Muscle of leg (tissue), 3 donors: ENCODE measurements at regions not wholly inside any gene's neighbourhood (a gene's known extent, or its start where the extent isn't known, plus 50 kb on each side); places are given as distances from the start of the nearest gene placed in this dataset.

Experiments used
- DNase-seq: peaks from one replicate; pipeline ENCODE4 v3.0.0; 2013
- H3K27ac ChIP-seq: one replicate; pipeline ENCODE4 v1.5.1; 2013; ENCODE audit warnings: mild to moderate bottlenecking, low read length, control low read depth
- H3K27me3 ChIP-seq: one replicate; pipeline ENCODE4 v1.6.1; 2013; ENCODE audit warnings: low read length; ENCODE audit not compliant: control insufficient read depth, insufficient read depth
- H3K36me3 ChIP-seq: one replicate; pipeline ENCODE4 v1.6.1; 2013; ENCODE audit warnings: low read length; ENCODE audit not compliant: control insufficient read depth, insufficient read depth
- H3K4me1 ChIP-seq: one replicate; pipeline ENCODE4 v1.6.1; 2013; ENCODE audit warnings: low read length; ENCODE audit not compliant: control insufficient read depth, insufficient read depth
- H3K4me3 ChIP-seq: one replicate; pipeline ENCODE4 v1.5.1; 2013; ENCODE audit warnings: low read length, control low read depth
- H3K9me3 ChIP-seq: replicated peaks from 2 replicates; pipeline ENCODE4 v1.6.1; 2013; ENCODE audit warnings: low read depth, low read length; ENCODE audit not compliant: control insufficient read depth
- WGBS: methylation state at CpG from one replicate; pipeline ENCODE4 v1.1.5; 2013; ENCODE audit warnings: missing lambda C conversion rate; ENCODE audit not compliant: insufficient coverage; 5-methylcytosine and 5-hydroxymethylcytosine counted together

DNA sequence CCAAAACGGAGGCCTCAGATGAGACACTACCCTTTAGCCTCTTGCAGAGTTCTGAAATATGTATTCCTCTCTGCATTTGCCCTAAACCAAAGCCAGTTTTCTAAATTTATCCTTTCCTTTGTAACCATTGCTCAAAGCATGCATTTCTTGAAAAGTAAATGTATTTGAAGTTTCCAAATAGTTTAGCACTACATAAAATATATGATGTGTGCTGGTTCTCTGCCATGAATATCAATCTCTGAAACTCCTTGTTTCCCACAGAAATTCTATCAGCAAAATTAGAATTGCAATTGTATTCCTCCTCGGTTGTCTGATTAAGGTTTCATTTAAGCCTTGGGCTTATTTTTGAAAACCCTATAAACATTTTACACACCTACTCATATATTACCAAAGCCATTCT lies 137.1 kb upstream of the SYT6 start:
- Histone ChIP-seq H3K27me3 (no peaks in the 10 kb centered on the region), H3K36me3 (no peaks in the 10 kb centered on the region), H3K9me3 (no peaks in the 10 kb centered on the region), H3K4me1 (no peaks in the 10 kb centered on the region), H3K4me3 (no peak overlapping the region), H3K27ac (no peak overlapping the region)
- WGBS = no CpG with 5 or more reads among the region's 2 CpGs
- DNase-seq = no peak

DNA sequence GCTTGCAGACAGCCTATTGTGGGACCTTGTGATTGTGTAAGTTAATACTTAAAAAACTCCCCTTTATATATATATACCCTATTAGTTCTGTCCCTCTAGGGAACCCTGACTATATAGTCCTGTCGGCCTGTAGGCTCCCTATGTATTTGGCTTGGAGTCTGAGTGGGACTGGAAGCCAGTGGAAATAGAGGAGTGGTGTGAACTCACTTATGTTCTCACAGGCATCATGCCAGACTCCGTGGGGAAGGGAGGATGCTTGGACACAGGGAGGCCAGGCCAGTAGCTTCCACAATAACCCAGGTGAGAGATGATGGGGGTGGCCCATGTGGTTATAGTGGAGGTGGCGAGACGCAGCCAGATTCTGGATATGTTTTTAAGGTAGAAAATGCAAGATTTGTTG lies 136.7 kb upstream of the SYT6 start:
- Histone ChIP-seq H3K4me3 (no peak overlapping the region), H3K9me3 (no peaks in the 10 kb centered on the region), H3K4me1 (no peaks in the 10 kb centered on the region), H3K27ac (no peak overlapping the region), H3K36me3 (no peaks in the 10 kb centered on the region), H3K27me3 (no peaks in the 10 kb centered on the region)
- 44% methylated on average over 2 of the region's 4 CpGs for WGBS
- peak; percentile 29 for DNase-seq

DNA sequence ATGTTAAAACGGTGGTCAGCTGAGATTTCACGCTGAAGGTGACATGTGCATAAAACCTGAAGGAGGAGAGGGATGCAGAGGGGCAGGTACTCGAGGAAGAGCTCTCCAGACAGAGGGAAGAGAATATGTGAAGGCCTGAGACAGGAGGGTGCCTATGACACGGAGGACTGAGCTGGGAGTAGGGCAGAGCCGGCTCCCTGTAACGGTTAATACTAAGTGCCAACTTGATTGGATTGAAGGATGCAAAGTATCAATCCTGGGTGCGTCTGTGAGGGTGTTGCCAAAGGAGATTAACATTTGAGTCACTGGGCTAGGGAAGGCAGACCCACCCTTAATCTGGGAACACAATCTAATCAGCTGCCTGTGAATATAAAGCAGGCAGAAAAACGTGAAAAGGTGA lies 136.2 kb upstream of the SYT6 start:
- Histone ChIP-seq H3K4me3 (no peak overlapping the region), H3K4me1 (no peaks in the 10 kb centered on the region), H3K36me3 (no peaks in the 10 kb centered on the region), H3K27ac (no peak overlapping the region), H3K9me3 (no peaks in the 10 kb centered on the region), H3K27me3 (no peaks in the 10 kb centered on the region)
- 51% methylated on average over 7 of the region's 8 CpGs for WGBS
- DNase-seq = no peak

DNA sequence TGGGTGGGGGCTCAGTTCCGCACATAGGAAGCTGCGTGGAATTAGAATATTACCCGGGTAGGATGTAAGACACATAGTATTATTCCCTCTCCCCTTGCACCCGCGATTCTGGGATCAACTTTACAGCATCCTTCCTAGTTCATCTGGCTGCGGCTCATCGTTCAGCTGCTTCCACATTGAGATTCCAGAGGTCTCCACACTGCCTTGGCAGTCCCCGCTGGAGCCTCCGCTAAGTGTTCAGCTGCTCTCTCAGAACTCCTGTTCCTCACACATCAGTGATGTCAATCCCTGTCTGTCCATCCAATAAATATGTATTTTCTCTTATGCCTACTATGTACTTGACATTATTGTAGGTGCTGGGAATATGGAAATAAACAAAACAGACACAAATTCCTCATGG lies 135.6 kb upstream of the SYT6 start:
- Histone ChIP-seq H3K36me3 (no peaks in the 10 kb centered on the region), H3K27me3 (no peaks in the 10 kb centered on the region), H3K9me3 (no peaks in the 10 kb centered on the region), H3K27ac (no peak overlapping the region), H3K4me1 (no peaks in the 10 kb centered on the region), H3K4me3 (no peak overlapping the region)
- WGBS = 42% methylated on average over 5 of the region's 9 CpGs
- DNase-seq = peak; percentile 61

DNA sequence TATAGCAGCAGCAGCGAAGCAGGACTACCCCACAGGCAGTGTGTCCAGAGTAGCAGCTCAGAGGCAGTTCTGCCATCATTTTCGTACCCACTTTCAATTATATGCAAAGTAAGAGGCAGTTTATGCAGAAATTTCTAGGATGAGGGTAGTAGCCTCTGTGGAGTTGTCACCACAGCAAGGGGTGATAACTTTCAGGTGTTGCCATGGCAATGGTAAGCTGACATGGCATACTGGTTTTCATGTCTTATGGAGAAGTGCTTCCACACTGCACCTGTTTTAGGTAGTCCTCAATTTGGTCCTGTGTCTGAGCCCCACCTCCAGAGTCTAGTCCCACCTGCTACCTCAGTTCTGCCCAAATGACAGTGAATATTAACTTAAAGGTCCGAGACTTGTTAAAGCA lies 133.3 kb upstream of the SYT6 start:
- Histone ChIP-seq H3K4me1 (no peaks in the 10 kb centered on the region), H3K9me3 (no peaks in the 10 kb centered on the region), H3K4me3 (no peak overlapping the region), H3K36me3 (no peaks in the 10 kb centered on the region), H3K27ac (no peak overlapping the region), H3K27me3 (no peaks in the 10 kb centered on the region)
- WGBS = no CpG with 5 or more reads among the region's 3 CpGs
- DNase-seq = no peak

DNA sequence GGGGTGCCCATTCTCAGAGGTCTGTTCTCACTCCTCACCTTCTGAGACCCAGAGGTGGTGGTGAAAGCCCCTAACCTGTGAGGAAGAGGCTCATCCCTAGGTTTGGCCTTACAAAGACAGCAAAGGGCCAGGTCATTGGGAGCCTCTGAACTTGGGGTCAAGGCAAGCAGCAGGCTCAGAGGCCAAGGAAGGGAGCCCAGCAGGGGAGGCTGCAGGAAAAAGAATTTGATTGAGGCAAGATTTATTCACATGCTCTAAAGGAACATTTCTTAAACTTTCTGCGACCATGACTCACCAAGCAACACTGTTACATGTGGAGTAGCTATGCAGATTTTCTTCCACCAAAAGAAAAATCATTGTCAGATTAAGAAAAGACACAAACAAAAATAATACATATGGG lies 132.5 kb upstream of the SYT6 start:
- Histone ChIP-seq H3K27me3 (no peaks in the 10 kb centered on the region), H3K9me3 (no peaks in the 10 kb centered on the region), H3K36me3 (no peaks in the 10 kb centered on the region), H3K27ac (no peak overlapping the region), H3K4me3 (no peak overlapping the region), H3K4me1 (no peaks in the 10 kb centered on the region)
- no peak for DNase-seq
- no CpG with 5 or more reads among the region's 1 CpG for WGBS

DNA sequence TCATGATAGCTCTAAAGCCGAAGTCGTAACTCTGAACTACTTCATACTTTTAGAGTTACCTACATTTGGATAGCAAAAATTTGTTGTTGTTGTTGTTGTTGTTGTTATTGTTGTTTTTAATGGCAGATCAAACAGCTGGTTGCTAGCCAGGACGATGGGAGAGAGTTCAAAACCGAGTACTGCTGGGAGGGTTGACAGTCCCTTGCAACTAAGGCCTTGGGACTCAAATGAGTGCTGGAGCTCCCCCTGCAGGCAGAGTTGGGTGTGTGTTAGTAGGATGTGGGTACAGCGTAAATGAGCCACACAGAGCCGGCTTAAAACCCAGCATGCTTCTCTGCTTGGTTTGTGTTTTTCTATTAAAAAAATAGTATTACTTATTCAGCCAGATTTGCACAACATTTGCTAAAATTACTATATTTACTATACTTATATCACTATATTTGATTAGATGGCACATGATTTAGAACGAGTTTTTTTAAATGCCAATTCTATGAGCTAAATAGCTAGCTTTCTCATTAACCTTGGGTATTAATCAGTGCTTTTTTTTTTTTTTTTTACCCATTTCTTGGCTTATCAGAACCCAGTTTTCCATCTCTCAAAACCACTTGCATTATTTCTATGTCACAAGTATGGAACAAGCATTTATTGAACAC lies 129.2 kb upstream of the SYT6 start:
- DNase-seq = peak; percentile 94
- Histone ChIP-seq H3K27ac (no peak overlapping the region), H3K36me3 (no peaks in the 10 kb centered on the region), H3K4me1 (no peaks in the 10 kb centered on the region), H3K9me3 (no peaks in the 10 kb centered on the region), H3K4me3 (no peak overlapping the region), H3K27me3 (no peaks in the 10 kb centered on the region)
- 0% methylated on average over 2 of the region's 7 CpGs for WGBS

DNA sequence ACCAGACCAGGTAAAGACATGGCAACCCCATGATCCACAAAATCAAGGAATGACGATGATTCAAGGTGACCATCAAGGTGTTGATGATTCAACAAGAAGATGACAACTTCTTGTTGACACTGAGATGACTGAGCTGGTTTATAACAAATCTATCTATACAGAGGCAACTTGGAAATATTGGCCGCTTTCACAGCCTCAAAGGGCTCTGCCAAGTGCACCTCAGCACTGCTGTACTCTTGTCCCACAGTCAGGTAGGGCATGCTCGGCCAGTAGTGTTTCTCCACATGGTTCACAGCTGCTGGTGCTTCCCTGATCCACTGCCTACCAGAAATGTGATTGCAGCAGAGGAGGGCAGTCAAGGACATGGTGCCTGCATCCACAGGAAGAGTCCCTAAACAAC lies 125.2 kb upstream of the SYT6 start:
- Histone ChIP-seq H3K4me3 (no peak overlapping the region), H3K9me3 (no peaks in the 10 kb centered on the region), H3K27me3 (no peaks in the 10 kb centered on the region), H3K4me1 (no peaks in the 10 kb centered on the region), H3K27ac (no peak overlapping the region), H3K36me3 (no peaks in the 10 kb centered on the region)
- WGBS = 78% methylated on average over 2 of the region's 3 CpGs
- DNase-seq = no peak

DNA sequence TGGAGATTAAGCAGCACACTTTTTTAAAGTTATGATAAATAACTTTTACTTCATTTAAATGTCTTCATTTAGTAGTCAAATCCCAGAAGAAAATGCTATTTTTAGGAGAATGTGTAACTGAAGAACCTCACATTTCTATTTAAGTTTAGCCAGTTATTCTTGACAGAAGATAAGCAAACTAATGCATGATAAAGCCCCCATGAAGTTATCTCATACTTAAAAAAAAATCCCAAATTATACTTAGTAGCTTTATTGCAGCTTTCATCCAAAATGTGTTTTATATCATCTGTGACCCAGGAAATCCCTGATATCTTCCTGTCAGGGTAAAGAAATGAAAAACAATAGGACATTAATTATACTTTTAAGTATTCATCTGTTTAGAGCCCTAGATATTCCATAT lies 124.8 kb upstream of the SYT6 start:
- Histone ChIP-seq H3K9me3 (no peaks in the 10 kb centered on the region), H3K4me3 (no peak overlapping the region), H3K27me3 (no peaks in the 10 kb centered on the region), H3K27ac (no peak overlapping the region), H3K4me1 (no peaks in the 10 kb centered on the region), H3K36me3 (no peaks in the 10 kb centered on the region)
- DNase-seq = no peak

DNA sequence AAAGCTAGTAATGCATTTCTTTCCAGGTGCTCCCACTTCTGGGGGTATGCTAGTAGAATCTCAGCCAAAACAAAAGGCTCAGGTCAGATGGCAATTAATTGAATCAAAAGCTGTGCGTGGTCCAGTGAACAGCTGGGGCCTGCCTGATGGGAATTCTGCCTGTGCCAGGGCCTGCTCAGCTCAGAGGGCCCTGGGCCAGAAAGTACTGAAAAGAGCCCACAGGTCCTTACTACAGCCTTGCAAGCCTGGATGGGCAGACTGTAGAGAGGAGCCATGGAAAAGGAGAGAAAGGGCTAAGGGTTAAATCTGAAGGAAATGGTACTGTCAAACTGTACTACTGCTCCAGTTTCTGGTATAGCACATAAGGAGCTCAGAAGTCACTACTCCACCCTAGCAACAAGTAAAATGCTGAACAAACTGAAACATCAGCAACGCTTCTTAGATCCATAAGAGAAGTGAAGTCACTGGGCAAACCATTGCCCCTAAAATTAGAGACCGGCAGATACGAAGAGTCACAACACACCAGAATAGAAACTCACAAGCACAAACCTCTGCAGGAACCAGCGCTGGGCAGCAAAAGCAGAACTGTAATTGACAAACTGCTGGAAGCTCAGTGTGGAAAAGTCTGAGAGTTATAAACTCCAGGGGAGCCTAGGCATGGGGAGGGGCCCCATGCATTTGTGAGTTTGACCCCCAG lies 121.1 kb upstream of the SYT6 start:
- H3K9me3 ChIP-seq = no peaks in the 10 kb centered on the region
- DNase-seq = peak; percentile 71
- H3K27me3 ChIP-seq = no peaks in the 10 kb centered on the region
- 62% methylated on average over 2 of the region's 5 CpGs for WGBS
- H3K36me3 ChIP-seq = no peaks in the 10 kb centered on the region
- H3K4me1 ChIP-seq = no peaks in the 10 kb centered on the region
- no peak overlapping the region for H3K4me3 ChIP-seq
- H3K27ac ChIP-seq = no peak overlapping the region

DNA sequence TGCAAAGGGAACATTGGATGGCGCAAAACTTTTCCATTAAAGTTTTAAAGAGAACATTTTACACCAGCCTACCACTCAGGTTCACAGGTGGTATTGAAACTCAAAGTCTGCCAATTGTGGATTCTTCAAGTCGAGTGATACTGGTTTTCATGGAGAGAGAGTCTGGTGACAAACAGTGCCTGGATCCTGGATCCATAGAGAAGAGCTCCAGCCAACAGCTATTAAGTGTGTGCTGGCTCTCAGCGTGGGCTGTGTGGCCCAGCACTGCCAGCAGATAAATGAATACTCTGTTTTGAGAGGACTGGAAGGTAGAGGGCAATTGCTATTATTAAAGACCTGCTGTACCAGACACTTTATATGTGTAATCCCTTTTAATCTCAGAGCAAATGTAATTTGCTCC lies 118.9 kb upstream of the SYT6 start:
- no peak for DNase-seq
- H3K36me3 ChIP-seq = no peaks in the 10 kb centered on the region
- H3K27ac ChIP-seq = no peak overlapping the region
- no peaks in the 10 kb centered on the region for H3K27me3 ChIP-seq
- 40% methylated on average over 1 of the region's 3 CpGs for WGBS
- no peak overlapping the region for H3K4me3 ChIP-seq
- no peaks in the 10 kb centered on the region for H3K4me1 ChIP-seq
- no peaks in the 10 kb centered on the region for H3K9me3 ChIP-seq
